GM12878 (cell line): ENCODE measurements at regions not wholly inside any gene's neighbourhood (a gene's known extent, or its start where the extent isn't known, plus 50 kb on each side); places are given as distances from the start of the nearest gene placed in this dataset.

ENCODE experiments used
- ATAC-seq: fragments of 200-7000 bp; cut with Tn5 transposase; 3 replicates; pipeline ENCODE4 v1.9.1; 2020; ENCODE audit warnings: mild to moderate bottlenecking, moderate library complexity
- BruUV-seq: library from RNA; stranded (reverse); fragments of 400-500 nt; replicated peaks from 2 replicates; lab custom pipeline; 2021; lab: Mats Ljungman, UMichigan
- CTCF ChIA-PET: fragments of 300-600 bp; sonication (Branson Sonifier 250); formaldehyde crosslinking; extraction: SDS; loops from one replicate; lab custom pipeline; 2021; ENCODE audit warnings: inconsistent platforms; lab: Yijun Ruan, JAX
- POLR2A ChIA-PET: fragments of 350-600 bp; formaldehyde crosslinking; extraction: SDS; loops from one replicate; lab custom pipeline; 2021; ENCODE audit warnings: inconsistent platforms; lab: Charles Lee
- RAD21 ChIA-PET: fragments of 300-600 bp; sonication (Branson Sonifier 250); formaldehyde crosslinking; loops from one replicate; lab custom pipeline; 2023; ENCODE audit warnings: antibody characterized with exemption; ENCODE audit not compliant: unreplicated experiment; lab: Charles Lee
- SMC1A ChIA-PET: fragments of 300-600 bp; sonication (Branson Sonifier 250); formaldehyde crosslinking; loops from one replicate; lab custom pipeline; 2023; ENCODE audit not compliant: unreplicated experiment, uncharacterized antibody; lab: Charles Lee
- DNase-seq: peaks from one replicate; pipeline ENCODE4 v3.0.0-alpha.2; 2011; ENCODE audit warnings: low read depth, low spot score
- FAIRE-seq: peaks from 3 replicates; lab custom pipeline; 2011; peaks lifted over from hg19 to GRCh38; lab: Jason Lieb, UNC
- H2AFZ ChIP-seq: 2 replicates; pipeline ENCODE4 v1.6.0; 2011; ENCODE audit warnings: low read depth, low read length, control low read depth; ENCODE audit not compliant: control insufficient read depth
- H3K27ac ChIP-seq: 2 replicates; pipeline ENCODE4 v1.5.1; 2011; ENCODE audit warnings: control low read depth; ENCODE audit not compliant: control insufficient read depth, insufficient read depth
- H3K27me3 ChIP-seq, 2 experiments: replicated peaks in 1 of 2; 2 replicates each; pipeline versions ENCODE4 v1.6.0 to v1.6.1; 2011; ENCODE audit warnings: low read length in 1 of 2; ENCODE audit not compliant: control insufficient read depth in 2 of 2, insufficient read depth in 2 of 2
- H3K36me3 ChIP-seq, 2 experiments: 2 replicates each; pipeline ENCODE4 v1.5.1; 2011; ENCODE audit warnings: low read length in 1 of 2; ENCODE audit not compliant: control insufficient read depth in 2 of 2, insufficient read depth in 2 of 2
- H3K4me1 ChIP-seq: 2 replicates; pipeline ENCODE4 v1.6.1; 2011; ENCODE audit warnings: mild to moderate bottlenecking, low read length, moderate library complexity, mixed read lengths; ENCODE audit not compliant: control insufficient read depth, insufficient read depth
- H3K4me2 ChIP-seq: 2 replicates; pipeline ENCODE4 v1.6.0; 2011; ENCODE audit warnings: control low read depth; ENCODE audit not compliant: control insufficient read depth, insufficient read depth
- H3K4me3 ChIP-seq: fragments of 200-600 bp; sonication (generic); 2 replicates; pipeline ENCODE4 v1.5.1; 2016
- H3K79me2 ChIP-seq: 2 replicates; pipeline ENCODE4 v1.6.0; 2011; ENCODE audit warnings: low read length; ENCODE audit not compliant: control insufficient read depth, insufficient read depth
- H3K9ac ChIP-seq: 2 replicates; pipeline ENCODE4 v1.8.0; 2011; ENCODE audit warnings: low read length, control low read depth, mixed read lengths; ENCODE audit not compliant: control insufficient read depth, insufficient read depth
- H3K9me3 ChIP-seq: replicated peaks from 3 replicates; pipeline ENCODE4 v1.5.1; 2011; ENCODE audit warnings: mild to moderate bottlenecking, low read length; ENCODE audit not compliant: control insufficient read depth, insufficient read depth
- H4K20me1 ChIP-seq: 2 replicates; pipeline ENCODE4 v1.6.0; 2011; ENCODE audit not compliant: control insufficient read depth, insufficient read depth
- CBFB ChIP-seq: IDR thresholded peaks from 2 replicates; pipeline ENCODE4 v1.6.1; 2016; ENCODE audit warnings: antibody characterized with exemption, low read depth
- CEBPZ ChIP-seq: fragments of 150-350 bp; IDR thresholded peaks from 2 replicates; pipeline ENCODE4 v1.6.1; 2016; ENCODE audit warnings: low read depth, low read length
- IKZF2 ChIP-seq, 2 experiments: fragments of 450-650 bp; IDR thresholded peaks; 2 replicates each; pipeline ENCODE4 v1.6.1; 2017; ENCODE audit warnings: mild to moderate bottlenecking in 2 of 2, moderate library complexity in 2 of 2
- PRDM15 ChIP-seq: fragments of 450-650 bp; formaldehyde crosslinking; IDR thresholded peaks from 2 replicates; pipeline ENCODE4 v1.4.0; 2020; ENCODE audit warnings: mild to moderate bottlenecking, moderate library complexity
- SREBF1 ChIP-seq: IDR thresholded peaks from 2 replicates; pipeline ENCODE4 v1.6.1; 2012; ENCODE audit warnings: mild to moderate bottlenecking, low read length
- TARDBP ChIP-seq: IDR thresholded peaks from 2 replicates; pipeline ENCODE4 v1.6.1; 2016; ENCODE audit warnings: borderline replicate concordance
- WGBS: methylation state at CpG from one replicate; pipeline ENCODE4 v1.1.6; 2016; ENCODE audit warnings: low lambda C conversion rate; ENCODE audit not compliant: insufficient replicate concordance, insufficient coverage; ENCODE audit errors: missing lambda C conversion rate; 5-methylcytosine and 5-hydroxymethylcytosine counted together
- in situ Hi-C: fragments of 300-500 bp; cut with MboI; formaldehyde crosslinking; loops from 9 replicates; pipeline ENCODE4 v1.14.3; 2018; ENCODE audit warnings: mixed read lengths
- intact Hi-C: fragments of 100-400 bp; cut with micrococcal nuclease; formaldehyde crosslinking; loops from one replicate; pipeline ENCODE4 v1.14.2; 2022; ENCODE audit not compliant: unreplicated experiment

DNA sequence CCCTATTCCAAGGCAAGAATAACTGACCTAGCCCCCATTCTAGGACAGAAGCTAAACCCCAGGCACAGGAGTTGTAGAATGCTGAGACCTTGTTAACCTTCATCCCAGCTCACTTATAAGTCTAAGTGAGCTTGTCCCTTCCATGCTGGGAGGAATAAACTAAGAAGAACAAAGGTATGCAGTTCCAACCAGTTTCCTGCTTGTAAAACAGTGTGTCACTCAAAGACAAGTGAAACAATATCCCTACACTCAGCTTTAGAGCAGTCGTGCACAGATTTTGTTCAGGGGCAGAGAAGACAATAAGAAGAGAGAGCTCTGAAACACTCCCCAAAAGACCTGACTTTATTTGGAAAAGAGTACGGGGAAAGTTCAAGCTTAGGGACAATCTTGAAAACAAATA, 292.1 kb downstream of the CGGBP1 start:
- Histone ChIP-seq H3K27ac (no peak overlapping the region), H3K4me3 (no peak overlapping the region), H3K9me3 (no peaks in the 10 kb centered on the region), H3K27me3 (no peaks in the 10 kb centered on the region), H3K4me2 (no peak overlapping the region), H3K79me2 (no peaks in the 10 kb centered on the region), H4K20me1 (no peaks in the 10 kb centered on the region), H2AFZ (no peak overlapping the region), H3K36me3 (no peaks in the 10 kb centered on the region), H3K4me1 (no peaks in the 10 kb centered on the region), H3K9ac (no peak overlapping the region)
- ChIA-PET SMC1A (no interaction called here), POLR2A (no interaction called here), CTCF (interaction anchor here (0.8 to 1.9 kb wide), 4 partner anchors 236 to 764 kb away, joined by 3 to 6 read pairs (median 4); no protein-coding TSS in a partner anchor), RAD21 (no interaction called here)
- WGBS = 47% methylated on average over 2 of the region's 2 CpGs
- ATAC-seq (no peak), FAIRE-seq (no peak), DNase-seq (no peak)
- in situ Hi-C loops (no loop called here), intact Hi-C loops (no loop called here)
- no peak for TF ChIP-seq IKZF2 (IDR thresholded peaks at IDR 0.05)
- TF ChIP-seq CBFB = no peak
- TF ChIP-seq SREBF1 = no peak
- no peak for TF ChIP-seq PRDM15 (CRISPR knock-in tag)
- TF ChIP-seq TARDBP = no peak
- no peak for TF ChIP-seq CEBPZ
- BruUV-seq = no TSS peak
